ENCODE measurements at regions not wholly inside any gene's neighbourhood (a gene's known extent, or its start where the extent isn't known, plus 50 kb on each side); places are given as distances from the start of the nearest gene placed in this dataset.

DNA sequence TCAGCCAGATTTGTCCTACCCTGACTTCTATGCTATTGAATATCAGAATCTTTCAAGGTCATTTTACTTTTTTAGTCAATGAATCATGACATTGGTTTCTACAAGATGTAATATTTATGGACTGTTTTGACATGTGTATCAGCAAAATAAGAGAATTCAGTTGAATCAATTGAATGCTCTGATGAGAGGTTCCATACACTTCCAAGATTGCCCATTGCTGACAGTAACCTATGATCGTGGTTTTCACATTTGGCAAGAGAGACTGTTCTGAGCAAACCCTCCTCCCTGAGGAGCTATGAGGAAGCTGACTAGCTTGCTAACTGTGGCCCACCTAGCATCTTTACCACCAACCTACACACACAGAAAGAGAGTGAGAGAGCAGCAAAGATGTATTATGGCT, 56.7 kb upstream of the FST start:
- no peaks in the 10 kb centered on the region for H3K36me3 ChIP-seq (ENCODE audit: insufficient read depth, low read length)
- no peaks in the 10 kb centered on the region for H3F3A ChIP-seq (ENCODE audit: insufficient read depth, low read length)
- TF ChIP-seq EZH2 (IDR thresholded peaks at IDR 0.05; ENCODE audit: borderline replicate concordance, low read length): no peak
- TF ChIP-seq, protein P1, sequence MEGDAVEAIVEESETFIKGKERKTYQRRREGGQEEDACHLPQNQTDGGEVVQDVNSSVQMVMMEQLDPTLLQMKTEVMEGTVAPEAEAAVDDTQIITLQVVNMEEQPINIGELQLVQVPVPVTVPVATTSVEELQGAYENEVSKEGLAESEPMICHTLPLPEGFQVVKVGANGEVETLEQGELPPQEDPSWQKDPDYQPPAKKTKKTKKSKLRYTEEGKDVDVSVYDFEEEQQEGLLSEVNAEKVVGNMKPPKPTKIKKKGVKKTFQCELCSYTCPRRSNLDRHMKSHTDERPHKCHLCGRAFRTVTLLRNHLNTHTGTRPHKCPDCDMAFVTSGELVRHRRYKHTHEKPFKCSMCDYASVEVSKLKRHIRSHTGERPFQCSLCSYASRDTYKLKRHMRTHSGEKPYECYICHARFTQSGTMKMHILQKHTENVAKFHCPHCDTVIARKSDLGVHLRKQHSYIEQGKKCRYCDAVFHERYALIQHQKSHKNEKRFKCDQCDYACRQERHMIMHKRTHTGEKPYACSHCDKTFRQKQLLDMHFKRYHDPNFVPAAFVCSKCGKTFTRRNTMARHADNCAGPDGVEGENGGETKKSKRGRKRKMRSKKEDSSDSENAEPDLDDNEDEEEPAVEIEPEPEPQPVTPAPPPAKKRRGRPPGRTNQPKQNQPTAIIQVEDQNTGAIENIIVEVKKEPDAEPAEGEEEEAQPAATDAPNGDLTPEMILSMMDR (IDR thresholded peaks at IDR 0.05; ENCODE audit: low read length): no peak
- no peaks in the 10 kb centered on the region for H3K9me2 ChIP-seq (ENCODE audit: low read depth, low read length)
- no peak overlapping the region for H3K9ac ChIP-seq (ENCODE audit: low read length)
- H2AFZ ChIP-seq (ENCODE audit: low read length): no peak overlapping the region
- H3K9me3 ChIP-seq (ENCODE audit: low read length): no peaks in the 10 kb centered on the region
- H3K4me1 ChIP-seq (ENCODE audit: insufficient read depth, low read length, severe bottlenecking): no peaks in the 10 kb centered on the region
- H3K4me3 ChIP-seq (ENCODE audit: low read depth, low read length, poor library complexity, severe bottlenecking): no peak overlapping the region
- no peak overlapping the region for H3K4me2 ChIP-seq (ENCODE audit: low read length)
- no peaks in the 10 kb centered on the region for H3K27me3 ChIP-seq (ENCODE audit: insufficient read depth, low read length)
- H3K79me2 ChIP-seq (ENCODE audit: insufficient read depth, low read length): no peaks in the 10 kb centered on the region
- H3K27ac ChIP-seq (ENCODE audit: low read depth, low read length, poor library complexity, severe bottlenecking): no peak overlapping the region
- H4K20me1 ChIP-seq (ENCODE audit: insufficient read depth, low read length): no peaks in the 10 kb centered on the region

DNA sequence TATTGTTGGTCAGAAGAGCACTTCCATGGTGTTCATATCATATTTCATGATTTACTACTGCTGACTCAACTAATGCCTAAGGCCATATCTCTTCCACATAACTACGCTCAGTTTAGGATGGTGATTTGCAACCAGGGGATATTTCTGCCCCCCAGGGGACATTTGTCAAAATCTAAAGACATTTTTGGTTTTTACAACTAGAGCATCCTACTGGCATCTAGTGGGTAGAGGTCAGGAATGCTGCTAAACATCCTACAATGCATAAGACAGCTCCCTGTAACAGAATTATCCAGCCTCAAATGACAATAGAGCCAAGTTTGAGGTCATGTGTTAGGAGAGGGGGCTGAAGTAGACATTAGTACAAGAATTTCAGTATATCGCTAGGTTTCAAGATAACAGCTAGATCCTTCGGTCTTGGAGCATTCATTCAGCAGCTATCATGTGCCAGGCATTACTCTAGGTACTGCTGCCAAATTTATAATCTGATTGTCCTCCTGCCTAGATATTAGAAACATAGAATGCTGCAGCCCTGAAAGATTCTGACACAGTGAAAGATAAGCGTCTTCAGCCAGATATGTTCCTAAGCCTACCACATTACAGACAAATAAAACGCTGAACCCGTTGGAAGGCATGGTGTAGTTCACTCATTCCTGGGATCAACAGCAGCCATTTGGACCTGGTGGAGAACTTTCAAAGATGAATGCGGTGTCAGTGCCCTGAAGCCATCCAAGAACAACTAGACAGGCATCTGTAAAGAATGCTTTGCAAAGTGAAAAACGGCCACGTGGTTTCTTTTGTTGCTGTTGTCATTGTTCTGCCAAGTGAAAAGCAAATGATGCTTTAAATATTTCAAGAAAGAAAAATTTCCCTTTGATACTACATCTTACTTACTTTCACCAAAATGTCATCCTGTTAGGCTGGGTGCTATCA, 55.5 kb upstream of the FST start:
- no peak overlapping the region for H3K27ac ChIP-seq (ENCODE audit: low read depth, low read length, poor library complexity, severe bottlenecking)
- H3F3A ChIP-seq (ENCODE audit: insufficient read depth, low read length): no peaks in the 10 kb centered on the region
- no peaks in the 10 kb centered on the region for H3K27me3 ChIP-seq (ENCODE audit: insufficient read depth, low read length)
- H3K9me2 ChIP-seq (ENCODE audit: low read depth, low read length): no peaks in the 10 kb centered on the region
- H4K20me1 ChIP-seq (ENCODE audit: insufficient read depth, low read length): no peaks in the 10 kb centered on the region
- H2AFZ ChIP-seq (ENCODE audit: low read length): no peak overlapping the region
- no peaks in the 10 kb centered on the region for H3K9me3 ChIP-seq (ENCODE audit: low read length)
- H3K36me3 ChIP-seq (ENCODE audit: insufficient read depth, low read length): no peaks in the 10 kb centered on the region
- no peak overlapping the region for H3K4me2 ChIP-seq (ENCODE audit: low read length)
- TF ChIP-seq, protein P1 (IDR thresholded peaks at IDR 0.05; ENCODE audit: low read length): no peak
- no peak for TF ChIP-seq EZH2 (IDR thresholded peaks at IDR 0.05; ENCODE audit: borderline replicate concordance, low read length)
- H3K4me3 ChIP-seq (ENCODE audit: low read depth, low read length, poor library complexity, severe bottlenecking): no peak overlapping the region
- H3K4me1 ChIP-seq (ENCODE audit: insufficient read depth, low read length, severe bottlenecking): no peaks in the 10 kb centered on the region
- no peak overlapping the region for H3K9ac ChIP-seq (ENCODE audit: low read length)
- H3K79me2 ChIP-seq (ENCODE audit: insufficient read depth, low read length): no peaks in the 10 kb centered on the region

DNA sequence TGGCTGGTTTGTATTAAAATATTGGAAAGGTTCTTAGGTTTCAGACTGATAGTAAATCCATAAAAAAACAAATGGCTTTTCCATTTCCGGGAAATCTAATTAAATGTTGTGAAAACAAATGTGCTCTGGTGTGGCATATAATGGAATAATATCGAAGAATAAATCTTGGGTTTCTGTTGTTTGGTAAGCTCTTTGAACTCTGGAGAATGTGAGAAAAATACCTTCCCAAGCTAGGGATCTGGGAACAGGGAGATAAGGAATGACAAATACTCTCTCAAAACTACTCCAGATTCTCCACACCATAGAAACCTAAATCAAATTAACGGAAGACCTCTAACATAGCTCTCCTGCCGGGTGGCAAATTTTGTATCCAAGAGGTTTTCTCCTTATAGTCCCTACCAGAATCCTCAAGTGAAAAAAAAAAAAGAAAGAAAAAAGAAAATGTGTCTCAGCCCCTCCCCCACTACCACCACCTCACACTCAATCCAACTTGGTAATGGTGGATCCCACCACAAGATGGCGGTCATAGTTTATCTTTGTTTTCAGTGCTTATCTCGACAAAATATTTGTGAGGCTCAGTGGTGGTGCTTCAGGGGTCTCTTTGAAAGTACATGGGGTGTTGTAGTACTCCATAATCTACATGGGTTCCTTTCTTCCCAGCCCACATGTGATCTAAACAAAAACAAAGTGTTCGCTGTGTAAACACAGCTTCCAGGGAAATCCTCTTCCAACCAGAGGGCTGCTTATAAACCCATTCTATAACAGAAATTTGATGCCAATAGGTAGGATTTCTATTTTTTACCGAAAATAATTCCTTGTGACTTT, 54.5 kb upstream of the FST start:
- H3K79me2 ChIP-seq (ENCODE audit: insufficient read depth, low read length): no peaks in the 10 kb centered on the region
- H3K27ac ChIP-seq (ENCODE audit: low read depth, low read length, poor library complexity, severe bottlenecking): no peak overlapping the region
- H3K9me2 ChIP-seq (ENCODE audit: low read depth, low read length): no peaks in the 10 kb centered on the region
- H3K9ac ChIP-seq (ENCODE audit: low read length): no peak overlapping the region
- no peaks in the 10 kb centered on the region for H3K9me3 ChIP-seq (ENCODE audit: low read length)
- no peaks in the 10 kb centered on the region for H4K20me1 ChIP-seq (ENCODE audit: insufficient read depth, low read length)
- H3K4me1 ChIP-seq (ENCODE audit: insufficient read depth, low read length, severe bottlenecking): no peaks in the 10 kb centered on the region
- no peaks in the 10 kb centered on the region for H3K36me3 ChIP-seq (ENCODE audit: insufficient read depth, low read length)
- TF ChIP-seq EZH2 (IDR thresholded peaks at IDR 0.05; ENCODE audit: borderline replicate concordance, low read length): no peak
- TF ChIP-seq, protein P1 (IDR thresholded peaks at IDR 0.05; ENCODE audit: low read length): peak; percentile 73
- no peaks in the 10 kb centered on the region for H3F3A ChIP-seq (ENCODE audit: insufficient read depth, low read length)
- H3K4me2 ChIP-seq (ENCODE audit: low read length): no peak overlapping the region
- H2AFZ ChIP-seq (ENCODE audit: low read length): no peak overlapping the region
- no peaks in the 10 kb centered on the region for H3K27me3 ChIP-seq (ENCODE audit: insufficient read depth, low read length)
- H3K4me3 ChIP-seq (ENCODE audit: low read depth, low read length, poor library complexity, severe bottlenecking): no peak overlapping the region
